Liver (tissue), 8 donors: ENCODE measurements at regions not wholly inside any gene's neighbourhood (a gene's known extent, or its start where the extent isn't known, plus 50 kb on each side); places are given as distances from the start of the nearest gene placed in this dataset.

Experiments used
- DNase-seq: peaks from one replicate; pipeline ENCODE4 v3.0.0-alpha.2; 2017; ENCODE audit warnings: low spot score
- H3K27ac ChIP-seq, 2 donors: one replicate each; pipeline ENCODE4 v1.7.0; 2013; ENCODE audit warnings: inconsistent platforms in 2 of 2, low read length in 2 of 2, control low read depth in 1 of 2, low read depth in 1 of 2, mild to moderate bottlenecking in 1 of 2
- H3K27me3 ChIP-seq, 4 donors: one replicate each; pipeline versions ENCODE4 v1.6.1 to v1.7.0; 2013; ENCODE audit warnings: low read length in 3 of 4, inconsistent platforms in 1 of 4, mild to moderate bottlenecking in 1 of 4, moderate library complexity in 1 of 4; ENCODE audit not compliant: control insufficient read depth in 4 of 4, insufficient read depth in 4 of 4
- H3K36me3 ChIP-seq, 4 donors: one replicate each; pipeline versions ENCODE4 v1.6.1 to v1.7.0; 2013; ENCODE audit warnings: low read length in 3 of 4, mild to moderate bottlenecking in 3 of 4, low read depth in 1 of 4, moderate library complexity in 1 of 4; ENCODE audit not compliant: control insufficient read depth in 4 of 4, insufficient read depth in 3 of 4
- H3K4me1 ChIP-seq, 4 donors: one replicate each; pipeline versions ENCODE4 v1.6.1 to v1.7.0; 2013; ENCODE audit warnings: low read length in 3 of 4, mild to moderate bottlenecking in 3 of 4, moderate library complexity in 1 of 4; ENCODE audit not compliant: control insufficient read depth in 4 of 4, insufficient read depth in 4 of 4
- H3K4me3 ChIP-seq, 3 donors: one replicate each; pipeline versions ENCODE4 v1.6.1 to v1.7.0; 2013; ENCODE audit warnings: low read length in 3 of 3, control low read depth in 1 of 3, low read depth in 1 of 3, mild to moderate bottlenecking in 1 of 3
- H3K9ac ChIP-seq, 2 donors: one replicate each; pipeline ENCODE4 v1.7.0; 2013; ENCODE audit warnings: low read length in 2 of 2, mild to moderate bottlenecking in 2 of 2, moderate library complexity in 2 of 2, control low read depth in 1 of 2, low read depth in 1 of 2
- H3K9me3 ChIP-seq, 4 donors: one replicate each; pipeline versions ENCODE4 v1.6.1 to v1.7.0; 2013; ENCODE audit warnings: low read length in 3 of 4; ENCODE audit not compliant: control insufficient read depth in 4 of 4
- ATF3 ChIP-seq: IDR thresholded peaks from 2 replicates; pipeline ENCODE4 v1.6.1; 2016; ENCODE audit warnings: antibody characterized with exemption
- CTCF ChIP-seq: fragments of 150-350 bp; IDR thresholded peaks from 2 replicates; pipeline ENCODE4 v1.5.1; 2017; ENCODE audit warnings: improper control_type of control experiment, low read depth, low read length; ENCODE audit not compliant: missing input control
- EGR1 ChIP-seq, 2 donors: IDR thresholded peaks; 2 replicates each; pipeline ENCODE4 v1.6.1; 2016 to 2018; ENCODE audit warnings: antibody characterized with exemption in 2 of 2, low read depth in 2 of 2
- FOXA1 ChIP-seq: IDR thresholded peaks from 2 replicates; pipeline ENCODE4 v1.6.1; 2016; ENCODE audit warnings: antibody characterized with exemption
- FOXA2 ChIP-seq: IDR thresholded peaks from 2 replicates; pipeline ENCODE4 v1.6.1; 2016; ENCODE audit warnings: antibody characterized with exemption
- GABPA ChIP-seq, 2 donors: IDR thresholded peaks in 1 of 2; conservative IDR thresholded peaks in 1 of 2; 2 replicates each; pipeline ENCODE4 v1.6.1; 2016; ENCODE audit warnings: antibody characterized with exemption in 2 of 2, mild to moderate bottlenecking in 1 of 2, moderate library complexity in 1 of 2
- HNF4A ChIP-seq, 2 donors: conservative IDR thresholded peaks; 2 replicates each; pipeline ENCODE4 v1.6.1; 2016; ENCODE audit warnings: antibody characterized with exemption in 2 of 2, mild to moderate bottlenecking in 2 of 2
- HNF4G ChIP-seq: IDR thresholded peaks from 2 replicates; pipeline ENCODE4 v1.6.1; 2016; ENCODE audit warnings: antibody characterized with exemption
- JUND ChIP-seq, 2 donors: IDR thresholded peaks; 2 replicates each; pipeline ENCODE4 v1.6.1; 2016; ENCODE audit warnings: antibody characterized with exemption in 2 of 2
- MAX ChIP-seq: IDR thresholded peaks from 2 replicates; pipeline ENCODE4 v1.6.1; 2016; ENCODE audit warnings: antibody characterized with exemption
- NR2F2 ChIP-seq: IDR thresholded peaks from 2 replicates; pipeline ENCODE4 v1.6.1; 2016; ENCODE audit warnings: antibody characterized with exemption
- RAD21 ChIP-seq, 2 donors: IDR thresholded peaks; 2 replicates each; pipeline ENCODE4 v1.6.1; 2016; ENCODE audit warnings: antibody characterized with exemption in 2 of 2, mild to moderate bottlenecking in 2 of 2
- REST ChIP-seq: IDR thresholded peaks from 2 replicates; pipeline ENCODE4 v1.6.1; 2016; ENCODE audit warnings: antibody characterized with exemption, mild to moderate bottlenecking
- RXRA ChIP-seq, 2 donors: IDR thresholded peaks; 2 replicates each; pipeline ENCODE4 v1.6.1; 2017 to 2018; ENCODE audit warnings: antibody characterized with exemption in 2 of 2, mild to moderate bottlenecking in 1 of 2
- SP1 ChIP-seq: IDR thresholded peaks from 2 replicates; pipeline ENCODE4 v1.6.1; 2018; ENCODE audit warnings: antibody characterized with exemption, mild to moderate bottlenecking
- TAF1 ChIP-seq: conservative IDR thresholded peaks from 2 replicates; pipeline ENCODE4 v1.6.1; 2016; ENCODE audit warnings: antibody characterized with exemption, mild to moderate bottlenecking
- YY1 ChIP-seq: IDR thresholded peaks from 2 replicates; pipeline ENCODE4 v1.6.1; 2016; ENCODE audit warnings: antibody characterized with exemption, mild to moderate bottlenecking
- ZBTB33 ChIP-seq: IDR thresholded peaks from 2 replicates; pipeline ENCODE4 v1.6.1; 2016; ENCODE audit warnings: antibody characterized with exemption
- WGBS: extraction: QIAGEN DNeasy Blood & Tissue Kit; methylation state at CpG from one replicate; pipeline ENCODE4 v1.1.7; 2013; 5-methylcytosine and 5-hydroxymethylcytosine counted together
- donor health status: healthy.
- donor health status: healthy.
- donor health status: healthy.
- donor health status: healthy.
- donor health status: healthy.

GRCh38 chr9:90020276-90020871 lies 415.6 kb downstream of the GADD45G start:
- WGBS, result 67% methylated on average over 7 of the region's 7 CpGs
- Histone ChIP-seq H3K4me3 (no peak overlapping the region), H3K27ac (no peak overlapping the region)

GRCh38 chr9:90021216-90021906 lies 416.5 kb downstream of the GADD45G start:
- no peak for DNase-seq
- TF ChIP-seq RXRA (IDR thresholded peaks at IDR 0.05) (no peak), GABPA (IDR thresholded peaks at IDR 0.05 in 1 of 2, conservative IDR thresholded peaks at IDR 0.05 in 1 of 2) (no peak), NR2F2 (no peak), FOXA1 (no peak), YY1 (no peak), RAD21 (IDR thresholded peaks at IDR 0.05) (no peak), ATF3 (no peak), JUND (IDR thresholded peaks at IDR 0.05) (no peak), MAX (no peak), ZBTB33 (no peak), FOXA2 (no peak), TAF1 (no peak), CTCF (no peak), HNF4G (no peak), EGR1 (IDR thresholded peaks at IDR 0.05; ENCODE audit: low read depth in 2 of 2) (no peak), REST (no peak), HNF4A (conservative IDR thresholded peaks at IDR 0.05) (no peak), SP1 (no peak)
- H3K36me3 ChIP-seq, result no peaks in the 10 kb centered on the region
- no peaks in the 10 kb centered on the region for H3K9me3 ChIP-seq
- no peaks in the 10 kb centered on the region for H3K4me1 ChIP-seq
- H3K9ac ChIP-seq, result no peak overlapping the region
- H3K4me3 ChIP-seq, result no peak overlapping the region
- H3K27me3 ChIP-seq, result no peaks in the 10 kb centered on the region
- 94% methylated on average over 14 of the region's 14 CpGs for WGBS
- no peak overlapping the region for H3K27ac ChIP-seq

More at GRCh38 chr9:90020276-90020871, 415.6 kb downstream of the GADD45G start:
- Histone ChIP-seq H3K9me3 (no peaks in the 10 kb centered on the region), H3K9ac (no peak overlapping the region), H3K36me3 (no peaks in the 10 kb centered on the region), H3K4me1 (no peaks in the 10 kb centered on the region), H3K27me3 (no peaks in the 10 kb centered on the region)
- DNase-seq, result no peak
- TF ChIP-seq FOXA2, result no peak
